ENCODE measurements at regions not wholly inside any gene's neighbourhood (a gene's known extent, or its start where the extent isn't known, plus 50 kb on each side); places are given as distances from the start of the nearest gene placed in this dataset.

DNA sequence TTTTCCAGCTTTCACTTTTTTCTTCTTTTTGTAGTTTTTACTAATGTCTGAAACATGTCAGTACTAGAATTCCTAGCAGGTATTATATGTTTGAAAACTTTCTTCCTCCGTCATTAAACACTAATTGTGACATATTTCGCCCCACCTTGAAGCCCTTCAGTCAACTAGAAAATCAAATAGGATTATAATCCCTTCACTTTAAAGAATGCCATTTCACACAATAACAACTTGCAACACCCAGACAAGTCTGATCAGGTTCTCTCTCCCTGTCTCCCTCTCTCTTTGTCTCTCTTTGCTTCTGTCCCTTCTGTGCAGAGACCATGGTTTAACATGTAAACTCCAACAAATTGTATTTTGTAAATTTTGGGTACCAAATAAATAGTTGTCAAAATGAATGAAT is 373.5 kb downstream of the SEMA3D start:
- no peak overlapping the region for H3K27ac ChIP-seq
- H3K4me3 ChIP-seq = no peak overlapping the region
- DNase-seq = no peak
- no peak for ATAC-seq
- TF ChIP-seq POLR2A (IDR thresholded peaks at IDR 0.05) = no peak
- TF ChIP-seq, protein P1, sequence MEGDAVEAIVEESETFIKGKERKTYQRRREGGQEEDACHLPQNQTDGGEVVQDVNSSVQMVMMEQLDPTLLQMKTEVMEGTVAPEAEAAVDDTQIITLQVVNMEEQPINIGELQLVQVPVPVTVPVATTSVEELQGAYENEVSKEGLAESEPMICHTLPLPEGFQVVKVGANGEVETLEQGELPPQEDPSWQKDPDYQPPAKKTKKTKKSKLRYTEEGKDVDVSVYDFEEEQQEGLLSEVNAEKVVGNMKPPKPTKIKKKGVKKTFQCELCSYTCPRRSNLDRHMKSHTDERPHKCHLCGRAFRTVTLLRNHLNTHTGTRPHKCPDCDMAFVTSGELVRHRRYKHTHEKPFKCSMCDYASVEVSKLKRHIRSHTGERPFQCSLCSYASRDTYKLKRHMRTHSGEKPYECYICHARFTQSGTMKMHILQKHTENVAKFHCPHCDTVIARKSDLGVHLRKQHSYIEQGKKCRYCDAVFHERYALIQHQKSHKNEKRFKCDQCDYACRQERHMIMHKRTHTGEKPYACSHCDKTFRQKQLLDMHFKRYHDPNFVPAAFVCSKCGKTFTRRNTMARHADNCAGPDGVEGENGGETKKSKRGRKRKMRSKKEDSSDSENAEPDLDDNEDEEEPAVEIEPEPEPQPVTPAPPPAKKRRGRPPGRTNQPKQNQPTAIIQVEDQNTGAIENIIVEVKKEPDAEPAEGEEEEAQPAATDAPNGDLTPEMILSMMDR (IDR thresholded peaks at IDR 0.05) = no peak
- H3K4me1 ChIP-seq = no peaks in the 10 kb centered on the region
- no peaks in the 10 kb centered on the region for H3K9me3 ChIP-seq
- no peaks in the 10 kb centered on the region for H3K36me3 ChIP-seq
- no peaks in the 10 kb centered on the region for H3K27me3 ChIP-seq
- intact Hi-C loops (cut with DNase I) = no loop called here
- 32% methylated on average over 2 of the region's 2 CpGs for WGBS (ENCODE audit: insufficient coverage, low coverage, low lambda C conversion rate, missing lambda C conversion rate)

GRCh38 chr7:84812021-84812420 is 374.8 kb downstream of the SEMA3D start:
- Histone ChIP-seq H3K4me3 (no peak overlapping the region), H3K4me1 (no peaks in the 10 kb centered on the region), H3K9me3 (no peaks in the 10 kb centered on the region), H3K27me3 (no peaks in the 10 kb centered on the region), H3K27ac (no peak overlapping the region), H3K36me3 (no peaks in the 10 kb centered on the region)
- no peak for ATAC-seq
- intact Hi-C loops (cut with DNase I) = no loop called here
- no peak for DNase-seq
- TF ChIP-seq POLR2A (IDR thresholded peaks at IDR 0.05) = no peak
- TF ChIP-seq, protein P1 (IDR thresholded peaks at IDR 0.05) = no peak
- whole genome bisulfite sequencing (ENCODE audit: insufficient coverage, low coverage, low lambda C conversion rate, missing lambda C conversion rate) = 26% methylated on average over 2 of the region's 2 CpGs

DNA sequence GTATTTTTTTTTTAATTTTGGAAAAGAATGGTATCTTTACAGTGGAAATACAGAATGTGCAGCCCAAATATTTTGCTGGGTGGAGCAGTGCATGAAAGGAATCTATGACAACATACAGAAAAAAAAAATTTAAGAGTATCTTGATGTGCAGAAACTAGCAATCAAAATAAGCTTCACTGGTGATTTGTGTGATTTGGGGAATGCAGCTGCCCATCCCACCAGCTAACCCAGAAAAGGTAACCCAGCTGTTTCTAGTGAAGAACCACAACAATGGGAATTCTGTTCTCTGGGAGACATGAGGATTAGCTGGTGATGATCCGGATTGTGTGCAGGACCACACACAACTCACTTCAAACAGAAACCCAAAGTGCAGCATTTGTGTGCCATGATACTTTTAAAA is 375.5 kb downstream of the SEMA3D start:
- WGBS (ENCODE audit: insufficient coverage, low coverage, low lambda C conversion rate, missing lambda C conversion rate) = 44% methylated on average over 1 of the region's 1 CpG
- DNase-seq (no peak), ATAC-seq (no peak)
- no peak overlapping the region for H3K4me3 ChIP-seq
- H3K36me3 ChIP-seq = no peaks in the 10 kb centered on the region
- H3K27me3 ChIP-seq = no peaks in the 10 kb centered on the region
- TF ChIP-seq, protein P1 (IDR thresholded peaks at IDR 0.05) = no peak
- TF ChIP-seq POLR2A (IDR thresholded peaks at IDR 0.05) = no peak
- no peaks in the 10 kb centered on the region for H3K4me1 ChIP-seq
- intact Hi-C loops (cut with DNase I) = no loop called here
- H3K27ac ChIP-seq = no peak overlapping the region
- H3K9me3 ChIP-seq = no peaks in the 10 kb centered on the region

- no peaks in the 10 kb centered on the region for H3K9me3 ChIP-seq
- no peaks in the 10 kb centered on the region for H3K36me3 ChIP-seq
- ATAC-seq (peak in 2 of 4 donors; percentile 33 to 51), DNase-seq (no peak)
- TF ChIP-seq, protein P1 (IDR thresholded peaks at IDR 0.05) = no peak
- no peak for TF ChIP-seq POLR2A (IDR thresholded peaks at IDR 0.05)
- intact Hi-C loops (cut with DNase I) = no loop called here
- no peaks in the 10 kb centered on the region for H3K27me3 ChIP-seq
- H3K27ac ChIP-seq = no peak overlapping the region
- no peak overlapping the region for H3K4me3 ChIP-seq
- 9% methylated on average over 1 of the region's 1 CpG for WGBS (ENCODE audit: insufficient coverage, low coverage, low lambda C conversion rate, missing lambda C conversion rate)
- no peaks in the 10 kb centered on the region for H3K4me1 ChIP-seq
Observed at GRCh38 chr7:84809877-84810276, 377.0 kb downstream of the SEMA3D start.

DNA sequence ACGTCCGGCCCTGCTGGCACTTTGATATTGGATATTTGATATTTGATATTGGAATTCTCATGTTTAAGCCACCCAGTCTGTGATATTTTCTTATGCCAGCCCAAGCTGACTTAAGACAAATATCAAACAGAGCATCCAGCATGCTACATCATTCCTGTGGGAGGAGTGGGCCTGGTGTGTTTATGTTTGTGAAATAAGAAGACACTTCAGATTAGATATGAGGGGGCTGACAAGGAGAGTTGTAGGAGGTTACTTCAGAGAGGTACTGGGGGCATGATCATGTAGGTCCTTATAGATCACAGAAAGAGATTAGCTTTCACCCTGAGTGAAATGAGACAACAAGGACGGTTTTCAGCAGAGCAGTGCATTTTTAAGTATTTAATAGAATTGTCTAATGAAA is 382.9 kb downstream of the SEMA3D start:
- no peak for ATAC-seq
- 56% methylated on average over 3 of the region's 3 CpGs for WGBS (ENCODE audit: insufficient coverage, low coverage, low lambda C conversion rate, missing lambda C conversion rate)
- TF ChIP-seq, protein P1 (IDR thresholded peaks at IDR 0.05) = no peak
- TF ChIP-seq POLR2A (IDR thresholded peaks at IDR 0.05) = no peak
- DNase-seq = no peak
- Histone ChIP-seq H3K36me3 (no peaks in the 10 kb centered on the region), H3K27ac (no peak overlapping the region), H3K27me3 (peaks cover 0 to 5% of the 10 kb centered on the region in 2 donors), H3K9me3 (no peaks in the 10 kb centered on the region), H3K4me1 (no peaks in the 10 kb centered on the region), H3K4me3 (no peak overlapping the region)
- intact Hi-C loops (cut with DNase I) = no loop called here

All from right lobe of liver (tissue), 6 donors.